Choroid plexus epithelial cell (primary cell): ENCODE measurements at regions not wholly inside any gene's neighbourhood (a gene's known extent, or its start where the extent isn't known, plus 50 kb on each side); places are given as distances from the start of the nearest gene placed in this dataset.

ENCODE experiments used
- DNase-seq: peaks from one replicate; pipeline ENCODE4 v3.0.0-alpha.2; 2010; ENCODE audit warnings: low read depth
- H3K4me3 ChIP-seq: 2 replicates; pipeline ENCODE4 v1.5.1; 2011; ENCODE audit warnings: low read depth, mild to moderate bottlenecking, control low read depth, low read length, moderate library complexity
- CTCF ChIP-seq: conservative IDR thresholded peaks from 2 replicates; pipeline ENCODE4 v1.5.1; 2011; ENCODE audit warnings: low read depth, mild to moderate bottlenecking, control low read depth, inconsistent platforms, low read length, moderate library complexity

- H3K4me3 ChIP-seq: no peak overlapping the region
- TF ChIP-seq CTCF: no peak
- DNase-seq: no peak
Observed at GRCh38 chr7:1329261-1329660, 96.6 kb downstream of the UNCX start.

- no peak for TF ChIP-seq CTCF
- DNase-seq: no peak
Observed at GRCh38 chr7:1329966-1330800, 97.5 kb downstream of the UNCX start.

GRCh38 chr7:1330801-1331425 is 98.2 kb downstream of the UNCX start:
- no peak for TF ChIP-seq CTCF
- no peak overlapping the region for H3K4me3 ChIP-seq
- DNase-seq: no peak

More at GRCh38 chr7:1329966-1330800, 97.5 kb downstream of the UNCX start:
- no peak overlapping the region for H3K4me3 ChIP-seq

GRCh38 chr7:1331561-1332467 is 99.1 kb downstream of the UNCX start:
- no peak for TF ChIP-seq CTCF
- no peak overlapping the region for H3K4me3 ChIP-seq
- DNase-seq: no peak

GRCh38 chr7:1336509-1336908 is 103.8 kb downstream of the UNCX start:
- TF ChIP-seq CTCF: no peak
- DNase-seq: no peak
- H3K4me3 ChIP-seq: no peak overlapping the region

GRCh38 chr7:1339611-1340010 is 106.9 kb downstream of the UNCX start:
- H3K4me3 ChIP-seq: no peak overlapping the region
- no peak for DNase-seq
- TF ChIP-seq CTCF: no peak
